SKM-1 (cell line): ENCODE measurements at regions not wholly inside any gene's neighbourhood (a gene's known extent, or its start where the extent isn't known, plus 50 kb on each side); places are given as distances from the start of the nearest gene placed in this dataset.

Source experiments
- DNase-seq: peaks from one replicate; lab custom pipeline; 2025; ENCODE audit not compliant: unreplicated experiment; lab: John Stamatoyannopoulos, UW

DNA sequence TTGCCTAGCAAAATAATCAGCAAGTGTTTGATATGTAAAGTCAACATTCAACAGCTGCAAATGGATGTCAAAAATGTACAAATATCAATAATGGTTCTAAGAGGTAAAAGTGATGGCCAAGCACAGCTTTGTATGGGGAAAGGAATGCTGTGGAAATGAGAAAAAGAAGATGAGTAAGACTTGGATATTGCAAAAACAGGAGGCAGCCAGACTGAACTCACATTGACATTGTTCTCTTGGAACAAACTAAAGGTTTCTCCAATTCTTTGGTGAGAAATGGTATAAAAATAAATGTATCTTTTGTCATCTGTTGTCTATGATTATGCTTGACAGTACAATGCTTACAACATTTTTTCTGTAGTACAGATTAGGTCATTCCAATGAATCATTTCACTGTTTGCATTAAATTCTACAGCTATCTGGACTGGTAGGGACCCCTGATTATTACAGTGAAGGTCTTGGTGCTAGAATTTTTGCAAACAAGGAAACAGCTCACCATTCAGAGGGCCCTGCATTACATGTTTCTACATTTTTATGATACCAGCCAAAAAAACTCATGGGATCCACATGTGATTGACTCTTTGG is 465.7 kb downstream of the NOVA1 start:
- no peak for DNase-seq

DNA sequence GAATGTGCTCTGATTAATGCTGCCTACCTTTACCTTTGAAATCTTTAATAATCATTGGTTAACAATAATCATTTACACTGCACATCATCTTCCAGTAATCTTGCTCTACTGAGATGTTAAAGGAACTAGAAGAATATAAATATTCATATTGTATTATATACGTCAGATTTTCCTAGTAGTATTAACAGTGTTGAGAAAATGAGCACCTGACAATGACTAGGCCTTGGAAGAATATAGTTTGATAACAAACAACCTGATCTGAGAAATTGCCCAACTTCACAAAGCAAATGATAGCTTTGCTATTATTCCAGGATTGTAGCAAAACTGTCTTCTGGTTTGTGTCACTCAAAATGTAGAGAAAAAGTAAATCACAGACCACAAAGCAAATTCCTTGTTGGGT is 467.1 kb downstream of the NOVA1 start:
- DNase-seq = no peak

DNA sequence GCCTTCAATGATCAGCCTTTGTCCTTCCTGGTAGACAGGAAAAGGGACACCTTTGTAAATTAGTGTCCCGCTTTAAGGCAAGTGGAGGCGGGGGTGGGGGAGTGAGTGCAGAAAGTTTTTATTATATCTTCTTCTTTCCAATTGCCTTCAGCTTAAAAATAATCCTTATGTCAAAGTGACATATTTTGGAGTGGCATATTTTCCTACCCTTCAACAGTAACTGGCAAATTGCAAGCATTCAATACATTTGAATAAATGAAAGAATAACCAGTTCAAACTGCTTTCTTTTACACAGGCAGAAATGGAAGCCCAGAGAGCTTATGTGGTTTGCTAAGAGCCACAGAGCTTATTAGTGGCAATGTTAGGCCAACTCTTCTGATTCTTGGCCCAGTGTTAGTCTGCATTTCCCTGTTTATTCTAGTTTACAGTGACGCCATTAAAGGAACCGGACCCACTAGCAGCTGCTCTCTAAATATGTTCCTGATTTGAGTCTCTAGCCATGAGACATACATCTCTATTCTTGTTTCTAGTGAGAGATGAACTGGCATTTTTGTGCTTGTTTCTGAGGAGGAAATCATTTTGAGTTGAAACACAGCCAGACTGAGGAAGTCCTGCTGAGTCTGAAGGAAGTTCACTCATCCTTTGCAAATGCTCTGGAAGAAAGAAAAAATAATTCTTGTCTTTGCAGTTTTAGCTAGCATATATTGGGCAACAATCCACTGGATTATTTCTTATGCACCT is 468.7 kb downstream of the NOVA1 start:
- no peak for DNase-seq

- DNase-seq = no peak
Measured at GRCh38 chr14:26124896-26125438, 472.9 kb downstream of the NOVA1 start.

DNA sequence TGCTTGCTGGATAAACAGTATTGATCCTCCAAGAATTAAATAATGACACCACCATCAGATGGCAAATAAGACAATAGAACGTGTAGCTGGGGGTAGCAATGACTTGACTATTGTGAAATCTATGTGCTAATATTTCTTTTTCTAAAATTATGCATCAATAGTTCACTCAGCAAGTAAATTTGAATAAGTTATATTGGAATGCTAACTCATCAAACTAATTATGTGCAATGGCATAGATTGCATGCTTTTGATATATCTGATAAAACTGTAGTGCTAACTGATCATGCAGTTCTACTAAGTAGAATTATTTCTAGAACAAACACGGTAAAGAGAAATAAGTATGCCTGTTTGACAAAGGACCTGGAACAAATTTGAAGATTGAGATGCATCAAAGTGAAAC is 474.4 kb downstream of the NOVA1 start:
- DNase-seq = no peak

DNA sequence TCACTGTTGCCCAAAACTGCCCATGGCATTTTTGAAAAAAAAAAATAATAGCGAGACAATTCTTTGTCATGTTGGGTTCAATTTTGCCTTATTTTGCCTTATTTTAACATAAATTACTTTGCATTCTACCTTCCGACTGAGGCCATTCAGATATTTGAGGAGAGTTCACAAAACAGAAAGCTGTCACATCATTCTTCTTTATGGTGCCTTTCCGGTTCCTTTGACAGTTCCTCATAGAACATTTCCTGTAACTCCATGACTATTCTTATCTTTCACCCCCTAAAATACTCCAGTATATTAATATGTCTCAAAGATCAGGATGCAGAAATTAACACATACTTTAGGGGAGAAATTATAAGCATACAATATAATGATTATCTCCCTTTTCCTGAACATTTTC is 476.7 kb downstream of the NOVA1 start:
- DNase-seq = no peak

- DNase-seq = no peak
Measured at GRCh38 chr14:26113911-26114640, 483.8 kb downstream of the NOVA1 start.

DNA sequence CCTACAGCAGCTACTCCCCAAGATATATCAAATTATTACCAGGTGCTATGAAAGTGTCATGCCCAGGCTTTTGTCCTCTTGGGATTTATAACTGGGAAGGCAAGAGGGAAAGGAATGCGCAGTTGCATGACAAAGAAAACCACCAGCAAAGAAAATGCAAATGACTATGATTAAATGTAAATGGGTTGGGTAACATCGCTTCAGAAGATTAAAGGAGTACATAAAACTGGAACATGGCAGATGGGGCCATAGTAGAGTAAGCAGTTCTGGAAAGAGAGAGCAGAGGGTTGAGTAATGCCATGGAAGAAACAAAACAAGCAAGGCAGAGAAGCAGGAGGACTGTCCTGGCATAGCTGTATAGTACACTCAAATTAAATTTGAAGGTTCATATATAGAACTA is 493.1 kb downstream of the NOVA1 start:
- DNase-seq = no peak

GRCh38 chr14:26097852-26098251 is 500.0 kb downstream of the NOVA1 start:
- DNase-seq = no peak

DNA sequence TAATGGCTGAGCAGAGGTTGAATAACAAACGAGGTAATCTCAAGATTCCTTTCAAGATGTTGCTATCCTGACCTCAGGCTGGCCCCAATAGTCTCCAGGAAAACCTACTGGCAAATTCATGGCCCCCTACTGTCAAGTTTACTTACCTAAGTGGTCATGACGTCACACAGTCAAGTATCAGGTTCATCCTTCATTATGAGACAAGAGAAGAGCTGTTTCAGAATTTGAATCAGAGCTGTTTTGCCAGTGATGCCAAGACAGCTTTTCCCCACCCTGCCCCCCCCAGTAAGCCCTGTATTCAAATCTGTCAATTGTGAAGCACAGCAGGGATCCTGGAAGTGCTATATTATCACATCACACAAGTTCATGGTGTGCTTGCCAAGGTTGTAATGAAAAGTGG is 509.6 kb downstream of the NOVA1 start:
- DNase-seq = no peak

DNA sequence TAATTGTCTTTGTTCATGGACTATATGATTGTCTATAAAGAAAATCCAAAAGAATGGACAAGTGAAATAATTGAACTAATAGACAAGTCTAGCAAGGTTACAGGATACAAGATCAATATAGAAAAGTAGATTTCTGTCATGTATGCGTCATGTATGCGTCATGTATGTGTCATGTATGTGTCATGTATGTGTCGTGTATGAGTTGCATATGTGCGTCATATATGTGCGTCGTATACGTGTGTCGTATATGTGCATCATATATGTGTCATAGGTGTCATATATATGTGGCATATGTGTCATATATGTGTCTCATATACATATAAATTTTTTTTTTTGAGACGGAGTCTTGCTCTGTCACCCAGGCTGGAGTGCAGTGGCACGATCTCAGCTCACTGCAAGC is 516.8 kb downstream of the NOVA1 start:
- no peak for DNase-seq

- DNase-seq = no peak
Measured at GRCh38 chr14:26078561-26078960, 519.3 kb downstream of the NOVA1 start.

- DNase-seq = no peak
Measured at GRCh38 chr14:26074892-26075291, 522.9 kb downstream of the NOVA1 start.

DNA sequence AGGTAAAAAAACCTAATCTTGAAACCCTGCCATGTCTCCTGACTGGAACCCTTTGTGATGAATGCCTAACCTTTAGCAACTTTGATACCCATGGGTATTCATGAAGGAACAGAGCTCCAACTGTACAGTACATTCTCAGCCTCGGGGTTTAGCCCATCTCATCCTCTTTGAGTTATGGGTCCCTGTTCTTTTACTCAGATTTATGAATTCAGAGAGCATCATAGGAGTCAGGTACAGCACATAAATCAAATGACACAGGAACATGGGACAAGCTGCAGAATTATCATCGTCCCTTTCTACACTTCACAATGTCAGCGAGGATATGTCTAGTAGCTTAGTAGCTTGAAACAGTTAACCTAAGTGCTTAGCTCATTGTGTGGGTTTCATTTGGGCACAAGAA is 527.4 kb downstream of the NOVA1 start:
- no peak for DNase-seq

- no peak for DNase-seq
Measured at GRCh38 chr14:26067786-26068459, 529.9 kb downstream of the NOVA1 start.

DNA sequence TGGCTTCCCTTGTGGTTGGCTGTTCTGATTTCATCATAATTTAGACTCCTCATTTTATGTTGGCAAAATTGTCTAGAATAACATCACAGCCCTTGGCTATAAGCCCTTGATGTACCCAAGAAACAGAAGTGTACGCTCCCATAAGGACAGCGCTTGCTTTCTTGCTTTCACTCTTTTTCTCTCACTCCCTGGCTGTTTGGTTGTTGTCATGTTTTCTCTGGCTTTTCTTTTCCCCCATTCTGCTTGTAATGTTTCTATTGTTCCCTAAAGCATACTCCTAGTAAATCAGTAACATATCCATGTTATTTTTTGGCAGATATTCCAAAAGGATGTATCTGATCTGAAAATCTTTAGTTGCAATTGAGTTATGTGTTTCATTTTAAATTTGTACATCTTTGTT is 530.5 kb downstream of the NOVA1 start:
- DNase-seq = no peak

- no peak for DNase-seq
Measured at GRCh38 chr14:26056036-26056616, 541.7 kb downstream of the NOVA1 start.

GRCh38 chr14:26032348-26032747 is 565.5 kb downstream of the NOVA1 start:
- DNase-seq = no peak

GRCh38 chr14:26026384-26026783 is 571.4 kb downstream of the NOVA1 start:
- DNase-seq = no peak

DNA sequence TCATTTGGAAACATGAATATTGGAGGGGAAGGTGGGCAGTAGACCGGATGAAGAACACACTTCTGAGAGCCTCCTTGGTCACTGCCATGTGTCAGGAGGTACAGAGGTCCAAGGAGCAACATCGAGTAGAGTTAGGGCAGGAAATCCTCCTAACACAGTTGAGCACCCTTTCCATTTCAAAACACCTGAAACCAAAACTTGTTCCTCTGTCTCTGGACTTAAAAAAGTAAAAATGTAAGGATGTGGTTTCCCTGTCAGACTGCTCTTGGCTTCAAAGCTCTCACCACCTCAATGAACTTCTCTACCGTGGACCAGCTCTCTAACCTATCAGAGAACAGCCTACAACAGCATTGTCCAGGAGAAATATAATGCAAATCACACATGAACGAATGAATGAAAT is 573.9 kb downstream of the NOVA1 start:
- DNase-seq = no peak

- DNase-seq = no peak
Measured at GRCh38 chr14:26021759-26022158, 576.1 kb downstream of the NOVA1 start.
